ENCODE measurements at regions not wholly inside any gene's neighbourhood (a gene's known extent, or its start where the extent isn't known, plus 50 kb on each side); places are given as distances from the start of the nearest gene placed in this dataset.
"Not testable (repeated sequence)": the region's sequence is repeated elsewhere in the genome, so short reads cannot be mapped to it uniquely, and the experiment has no call there.

DNA sequence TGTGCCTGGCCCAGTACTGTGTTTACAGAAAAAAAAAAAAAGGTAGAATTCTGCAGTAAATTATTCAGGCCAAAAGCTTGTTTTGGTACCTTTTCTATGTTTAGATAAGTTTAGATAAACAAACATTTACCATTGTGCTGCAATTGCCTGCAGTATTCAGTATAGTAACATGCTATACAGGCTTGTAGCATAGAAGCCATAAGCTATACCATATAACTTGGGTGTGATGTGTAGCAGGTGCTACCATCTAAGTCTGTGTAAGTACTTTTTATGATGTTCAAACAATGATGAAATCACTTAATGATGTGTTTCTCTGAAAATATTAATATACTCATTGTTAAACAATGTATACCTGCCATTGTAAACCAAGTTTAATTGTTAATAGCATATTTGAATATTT is 241.6 kb upstream of the HS3ST1 start:
- no peak overlapping the region for H3K4me3 ChIP-seq (ENCODE audit: control insufficient read depth, low read depth, low read length)
- TF ChIP-seq, protein P1, sequence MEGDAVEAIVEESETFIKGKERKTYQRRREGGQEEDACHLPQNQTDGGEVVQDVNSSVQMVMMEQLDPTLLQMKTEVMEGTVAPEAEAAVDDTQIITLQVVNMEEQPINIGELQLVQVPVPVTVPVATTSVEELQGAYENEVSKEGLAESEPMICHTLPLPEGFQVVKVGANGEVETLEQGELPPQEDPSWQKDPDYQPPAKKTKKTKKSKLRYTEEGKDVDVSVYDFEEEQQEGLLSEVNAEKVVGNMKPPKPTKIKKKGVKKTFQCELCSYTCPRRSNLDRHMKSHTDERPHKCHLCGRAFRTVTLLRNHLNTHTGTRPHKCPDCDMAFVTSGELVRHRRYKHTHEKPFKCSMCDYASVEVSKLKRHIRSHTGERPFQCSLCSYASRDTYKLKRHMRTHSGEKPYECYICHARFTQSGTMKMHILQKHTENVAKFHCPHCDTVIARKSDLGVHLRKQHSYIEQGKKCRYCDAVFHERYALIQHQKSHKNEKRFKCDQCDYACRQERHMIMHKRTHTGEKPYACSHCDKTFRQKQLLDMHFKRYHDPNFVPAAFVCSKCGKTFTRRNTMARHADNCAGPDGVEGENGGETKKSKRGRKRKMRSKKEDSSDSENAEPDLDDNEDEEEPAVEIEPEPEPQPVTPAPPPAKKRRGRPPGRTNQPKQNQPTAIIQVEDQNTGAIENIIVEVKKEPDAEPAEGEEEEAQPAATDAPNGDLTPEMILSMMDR (IDR thresholded peaks at IDR 0.05; ENCODE audit: control insufficient read depth, insufficient read depth, low read depth, low read length, missing control alignments), result no peak
- DNase-seq (ENCODE audit: low read depth), result no peak

DNA sequence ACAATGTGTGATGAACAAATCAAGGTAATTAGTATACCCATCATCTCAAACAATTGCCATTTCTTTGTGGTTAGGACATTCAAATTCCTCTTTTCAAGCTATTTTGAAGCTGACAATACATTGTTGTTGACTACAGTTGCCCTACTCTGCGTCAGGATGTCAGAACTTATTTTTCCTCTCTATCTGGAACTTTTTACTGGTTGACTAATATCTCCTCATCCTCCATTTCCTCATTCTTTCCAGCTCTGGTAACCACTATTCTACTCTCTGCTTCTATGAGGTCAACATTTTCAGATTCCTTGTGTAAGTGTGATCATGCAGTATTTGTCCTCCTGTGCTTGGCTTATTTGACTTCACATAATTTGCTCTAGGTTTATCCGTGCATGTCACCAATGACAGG is 240.5 kb upstream of the HS3ST1 start:
- TF ChIP-seq, protein P1 (IDR thresholded peaks at IDR 0.05; ENCODE audit: control insufficient read depth, insufficient read depth, low read depth, low read length, missing control alignments), result no peak
- DNase-seq (ENCODE audit: low read depth), result no peak
- no peak overlapping the region for H3K4me3 ChIP-seq (ENCODE audit: control insufficient read depth, low read depth, low read length)

DNA sequence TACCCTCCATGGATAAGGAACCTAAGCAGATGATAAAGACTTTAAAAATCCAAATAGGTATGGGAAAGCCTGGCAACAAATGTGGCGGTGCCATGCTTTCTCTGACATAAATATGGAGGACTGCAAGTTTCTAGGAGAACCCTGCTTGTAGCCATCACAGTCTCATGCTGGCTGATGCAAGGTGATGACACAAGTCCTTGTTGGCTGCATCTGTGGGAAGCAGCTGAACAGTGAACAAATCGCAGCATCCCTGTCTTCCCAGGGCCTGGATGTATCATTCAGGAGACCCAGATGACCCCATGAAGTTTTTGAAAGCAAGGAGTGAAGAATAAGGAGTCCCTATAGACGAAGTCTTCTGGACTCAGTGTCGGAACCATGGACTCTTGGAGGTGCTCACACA is 234.4 kb upstream of the HS3ST1 start:
- no peak for DNase-seq (ENCODE audit: low read depth)
- TF ChIP-seq, protein P1 (IDR thresholded peaks at IDR 0.05; ENCODE audit: control insufficient read depth, insufficient read depth, low read depth, low read length, missing control alignments), result no peak

DNA sequence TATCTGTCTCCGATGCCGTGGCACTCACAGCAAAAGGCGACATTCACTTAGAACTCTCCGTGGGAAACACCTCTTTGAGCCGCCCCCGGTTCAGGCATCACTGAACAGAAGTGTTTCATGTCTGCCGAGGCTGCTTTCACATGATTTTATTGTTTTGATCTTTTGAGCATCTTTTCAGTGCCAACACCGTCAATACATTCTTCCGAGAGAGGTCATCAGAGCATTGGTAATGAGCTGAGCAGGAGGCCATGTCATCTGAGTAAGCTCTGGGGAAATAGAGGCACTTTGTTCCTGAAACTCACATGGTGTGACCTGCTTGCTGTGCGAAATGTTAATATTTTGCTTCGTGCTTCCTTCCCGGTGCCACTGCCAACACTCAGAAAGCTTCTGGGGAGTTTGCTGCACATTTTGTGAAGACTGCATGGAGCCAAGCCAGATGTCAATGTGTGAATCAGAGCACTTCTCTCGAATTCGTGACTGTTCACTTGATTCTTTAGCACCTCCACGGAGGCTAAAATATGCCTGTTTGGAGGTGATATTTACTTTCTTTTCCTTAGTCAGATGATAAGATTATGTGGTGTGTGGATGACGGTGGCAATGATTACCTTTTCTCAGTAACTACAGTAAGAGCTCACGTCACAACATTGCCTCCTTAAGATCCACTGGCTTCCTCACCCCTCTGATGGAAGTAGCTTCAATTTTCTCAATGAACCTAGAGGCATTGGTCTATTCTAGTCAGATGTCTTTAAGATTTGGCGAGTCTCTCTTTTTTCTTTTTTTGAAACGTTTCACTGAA is 222.3 kb upstream of the HS3ST1 start:
- no peak for DNase-seq (ENCODE audit: low read depth)
- no peak overlapping the region for H3K4me3 ChIP-seq (ENCODE audit: control insufficient read depth, low read depth, low read length)
- TF ChIP-seq, protein P1 (IDR thresholded peaks at IDR 0.05; ENCODE audit: control insufficient read depth, insufficient read depth, low read depth, low read length, missing control alignments), result no peak

More for the DNA sequence above, 234.4 kb upstream of the HS3ST1 start:
- H3K4me3 ChIP-seq (ENCODE audit: control insufficient read depth, low read depth, low read length), result no peak overlapping the region

DNA sequence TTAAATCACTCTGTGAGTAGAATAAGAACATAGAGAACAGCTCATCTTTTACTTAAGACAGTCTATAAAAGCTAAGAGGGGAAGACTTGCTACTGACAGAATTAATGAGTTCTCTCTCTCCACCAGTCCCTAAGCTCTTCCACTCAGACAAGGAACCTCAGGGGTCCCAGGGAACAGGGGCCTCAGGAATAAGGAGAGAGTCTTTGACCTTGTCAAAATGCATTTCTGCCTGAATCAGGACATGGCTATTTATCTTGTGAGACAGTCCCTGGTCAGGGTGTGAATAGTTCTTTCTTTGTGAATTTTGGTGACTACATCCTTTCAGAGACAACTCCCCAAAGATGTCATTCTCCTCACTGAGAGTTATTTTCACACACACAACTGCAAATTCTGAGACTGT is 218.7 kb upstream of the HS3ST1 start:
- H3K4me3 ChIP-seq (ENCODE audit: control insufficient read depth, low read depth, low read length), result no peak overlapping the region
- no peak for DNase-seq (ENCODE audit: low read depth)
- TF ChIP-seq, protein P1 (IDR thresholded peaks at IDR 0.05; ENCODE audit: control insufficient read depth, insufficient read depth, low read depth, low read length, missing control alignments), result no peak

DNA sequence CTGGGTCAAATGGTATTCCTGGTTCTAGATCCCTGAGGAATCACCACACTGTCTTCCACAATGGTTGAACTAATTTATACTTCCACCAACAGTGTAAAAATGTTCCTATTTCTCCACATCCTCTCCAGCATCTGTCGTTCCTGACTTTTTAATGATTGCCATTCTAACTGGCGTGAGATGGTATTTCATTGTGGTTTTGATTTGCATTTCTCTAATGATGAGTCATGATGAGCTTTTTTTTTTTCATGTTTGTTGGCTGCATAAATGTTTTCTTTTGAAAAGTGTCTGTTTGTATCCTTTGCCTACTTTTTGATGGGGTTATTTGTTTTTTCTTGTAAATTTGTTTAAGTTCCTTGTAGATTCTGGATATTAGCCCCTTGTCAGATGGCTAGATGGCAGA is 214.4 kb upstream of the HS3ST1 start:
- not testable (repeated sequence) for DNase-seq (ENCODE audit: low read depth); H3K4me3 ChIP-seq (ENCODE audit: control insufficient read depth, low read depth, low read length)

DNA sequence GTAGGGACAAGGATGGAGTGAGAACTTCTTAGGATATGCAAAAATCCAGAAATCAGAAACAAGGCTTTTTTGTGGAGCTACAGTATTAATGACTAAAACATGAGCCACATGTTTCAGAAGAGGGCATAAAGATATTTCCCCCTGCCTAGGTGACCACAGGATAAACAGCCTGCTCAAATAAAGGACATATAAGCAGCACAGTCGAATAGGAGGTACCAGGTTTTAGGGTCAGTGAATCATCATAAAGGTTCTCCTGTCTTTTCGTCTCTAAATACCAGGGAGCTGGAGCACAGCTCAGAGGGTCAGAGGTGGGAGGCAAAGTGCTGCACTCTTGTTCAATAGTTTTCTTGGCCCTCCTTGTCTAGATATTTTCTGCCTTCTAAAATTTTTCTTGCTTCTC is 211.9 kb upstream of the HS3ST1 start:
- no peak for DNase-seq (ENCODE audit: low read depth)
- TF ChIP-seq, protein P1 (IDR thresholded peaks at IDR 0.05; ENCODE audit: control insufficient read depth, insufficient read depth, low read depth, low read length, missing control alignments), result no peak
- H3K4me3 ChIP-seq (ENCODE audit: control insufficient read depth, low read depth, low read length), result no peak overlapping the region
